Thyroid gland (tissue), 4 donors: ENCODE measurements at regions not wholly inside any gene's neighbourhood (a gene's known extent, or its start where the extent isn't known, plus 50 kb on each side); places are given as distances from the start of the nearest gene placed in this dataset.

Experiments used
- CTCF ChIP-seq, 6 experiments: fragments of 200-600 bp in 3 of 6; fragments of 450-650 bp in 3 of 6; sonication (generic) in 3 of 6; IDR thresholded peaks; one replicate each; pipeline ENCODE4 v1.5.1; 2016 to 2019; ENCODE audit warnings: antibody characterized with exemption in 6 of 6, mild to moderate bottlenecking in 2 of 6, inconsistent platforms in 1 of 6, moderate library complexity in 1 of 6
- POLR2A ChIP-seq, 2 donors: fragments of 450-650 bp; IDR thresholded peaks; one replicate each; pipeline ENCODE4 v1.6.1; 2017; ENCODE audit warnings: antibody characterized with exemption in 2 of 2, mild to moderate bottlenecking in 2 of 2, moderate library complexity in 1 of 2

- TF ChIP-seq CTCF (IDR thresholded peaks at IDR 0.05) (no peak), POLR2A (IDR thresholded peaks at IDR 0.05) (no peak)
Measured at GRCh38 chr10:36202881-36203280, 560.8 kb upstream of the FZD8 start.
